SK-N-SH treated with all-trans-retinoic acid at 6 μM for 48 hours (cell line): ENCODE measurements at regions not wholly inside any gene's neighbourhood (a gene's known extent, or its start where the extent isn't known, plus 50 kb on each side); places are given as distances from the start of the nearest gene placed in this dataset.
"Not testable (repeated sequence)": the region's sequence is repeated elsewhere in the genome, so short reads cannot be mapped to it uniquely, and the experiment has no call there.

Experiments
- ATAC-seq: fragments of 200-7000 bp; cut with Tn5 transposase; 3 replicates; pipeline ENCODE4 v1.9.1; 2020; ENCODE audit warnings: mild to moderate bottlenecking, moderate library complexity
- ARNTL ChIP-seq: fragments of 450-650 bp; formaldehyde crosslinking; IDR thresholded peaks from 2 replicates; pipeline ENCODE4 v1.5.0; 2020; ENCODE audit warnings: low read depth, mild to moderate bottlenecking, moderate library complexity, borderline replicate concordance
- BACH2 ChIP-seq: fragments of 250-450 bp; sonication (Bioruptor Pico); IDR thresholded peaks from 2 replicates; pipeline ENCODE4 v1.9.0; 2021; ENCODE audit warnings: mild to moderate bottlenecking, borderline replicate concordance
- CSDC2 ChIP-seq: fragments of 250-450 bp; sonication (Bioruptor Pico); IDR thresholded peaks from 2 replicates; pipeline ENCODE4 v1.5.0; 2020; ENCODE audit warnings: mild to moderate bottlenecking, moderate library complexity
- CSRNP3 ChIP-seq: fragments of 250-450 bp; sonication (Bioruptor Pico); IDR thresholded peaks from 2 replicates; pipeline ENCODE4 v1.5.1; 2021; ENCODE audit warnings: mild to moderate bottlenecking, moderate library complexity
- GLIS3 ChIP-seq: fragments of 250-450 bp; sonication (Bioruptor Pico); IDR thresholded peaks from 2 replicates; pipeline ENCODE4 v1.5.0; 2020; ENCODE audit warnings: mild to moderate bottlenecking, moderate library complexity
- ISL1 ChIP-seq: fragments of 250-450 bp; sonication (Bioruptor Pico); IDR thresholded peaks from 2 replicates; pipeline ENCODE4 v2.1.2; 2022; ENCODE audit warnings: mild to moderate bottlenecking, moderate library complexity
- POU6F1 ChIP-seq: fragments of 250-450 bp; sonication (Bioruptor Pico); IDR thresholded peaks from 2 replicates; pipeline ENCODE4 v1.8.0; 2021; ENCODE audit warnings: low read depth, mild to moderate bottlenecking, moderate library complexity, borderline replicate concordance
- PPARA ChIP-seq: fragments of 250-450 bp; sonication (Bioruptor Pico); IDR thresholded peaks from 2 replicates; pipeline ENCODE4 v1.5.0; 2020; ENCODE audit warnings: mild to moderate bottlenecking, borderline replicate concordance
- RARB ChIP-seq: fragments of 250-450 bp; sonication (Bioruptor Pico); IDR thresholded peaks from 2 replicates; pipeline ENCODE4 v1.8.0; 2021; ENCODE audit warnings: mild to moderate bottlenecking, moderate library complexity
- SNAI2 ChIP-seq: fragments of 250-450 bp; sonication (Bioruptor Pico); IDR thresholded peaks from 2 replicates; pipeline ENCODE4 v1.5.0; 2020; ENCODE audit warnings: mild to moderate bottlenecking, moderate library complexity
- TCF4 ChIP-seq: fragments of 250-450 bp; sonication (Bioruptor Pico); IDR thresholded peaks from 2 replicates; pipeline ENCODE4 v1.8.0; 2021; ENCODE audit warnings: mild to moderate bottlenecking, moderate library complexity, borderline replicate concordance
- TOX ChIP-seq: fragments of 250-450 bp; sonication (Bioruptor Pico); IDR thresholded peaks from 2 replicates; pipeline ENCODE4 v1.8.0; 2021; ENCODE audit warnings: mild to moderate bottlenecking, moderate library complexity, borderline replicate concordance
- ZC3H10 ChIP-seq: fragments of 250-450 bp; sonication (Bioruptor Pico); IDR thresholded peaks from 2 replicates; pipeline ENCODE4 v1.5.1; 2021; ENCODE audit warnings: mild to moderate bottlenecking, moderate library complexity
- ZFP3 ChIP-seq: fragments of 250-450 bp; sonication (Bioruptor Pico); IDR thresholded peaks from 2 replicates; pipeline ENCODE4 v1.5.0; 2020; ENCODE audit warnings: mild to moderate bottlenecking, moderate library complexity
- ZFP30 ChIP-seq: fragments of 450-650 bp; formaldehyde crosslinking; IDR thresholded peaks from 2 replicates; pipeline ENCODE4 v1.5.0; 2022; ENCODE audit warnings: mild to moderate bottlenecking, moderate library complexity
- ZNF565 ChIP-seq: fragments of 450-650 bp; formaldehyde crosslinking; conservative IDR thresholded peaks from 2 replicates; pipeline ENCODE4 v1.5.0; 2020; ENCODE audit warnings: low read depth, mild to moderate bottlenecking, moderate library complexity
- ZNF70 ChIP-seq: fragments of 450-650 bp; formaldehyde crosslinking; IDR thresholded peaks from 2 replicates; pipeline ENCODE4 v1.5.0; 2020; ENCODE audit warnings: mild to moderate bottlenecking, moderate library complexity
- ZNF8 ChIP-seq: fragments of 450-650 bp; formaldehyde crosslinking; IDR thresholded peaks from 2 replicates; pipeline ENCODE4 v1.5.0; 2020; ENCODE audit warnings: mild to moderate bottlenecking, moderate library complexity
- TF ChIP-seq, protein P1 (sequence below): fragments of 250-450 bp; sonication (Bioruptor Pico); IDR thresholded peaks from 2 replicates; pipeline ENCODE4 v1.5.1; 2020; ENCODE audit warnings: low read depth, mild to moderate bottlenecking, moderate library complexity
- TF ChIP-seq, protein P2 (sequence below): fragments of 250-450 bp; sonication (Bioruptor Pico); IDR thresholded peaks from 2 replicates; pipeline ENCODE4 v1.5.0; 2020; ENCODE audit warnings: mild to moderate bottlenecking, moderate library complexity

DNA sequence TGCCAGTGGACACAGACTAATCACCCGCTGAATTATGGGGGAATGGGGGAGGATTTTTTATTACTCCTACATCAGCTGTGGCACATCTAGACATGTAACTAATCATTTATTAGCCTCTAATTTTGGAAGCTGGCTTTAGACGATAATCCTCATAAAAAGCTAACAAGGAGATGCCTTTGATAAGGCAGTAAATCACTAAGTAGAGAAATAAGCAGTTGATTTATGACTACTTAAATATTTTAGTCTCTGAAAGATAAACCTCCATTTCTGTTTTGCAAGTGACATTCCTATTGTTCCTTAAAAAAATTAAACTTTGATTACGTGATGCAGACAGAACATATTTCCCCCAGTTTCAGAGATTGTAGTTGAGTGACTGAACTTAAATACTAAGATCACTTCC lies 206.4 kb upstream of the CDKN2B start (continued):
- TF ChIP-seq ISL1 (CRISPR knock-in tag): no peak

DNA sequence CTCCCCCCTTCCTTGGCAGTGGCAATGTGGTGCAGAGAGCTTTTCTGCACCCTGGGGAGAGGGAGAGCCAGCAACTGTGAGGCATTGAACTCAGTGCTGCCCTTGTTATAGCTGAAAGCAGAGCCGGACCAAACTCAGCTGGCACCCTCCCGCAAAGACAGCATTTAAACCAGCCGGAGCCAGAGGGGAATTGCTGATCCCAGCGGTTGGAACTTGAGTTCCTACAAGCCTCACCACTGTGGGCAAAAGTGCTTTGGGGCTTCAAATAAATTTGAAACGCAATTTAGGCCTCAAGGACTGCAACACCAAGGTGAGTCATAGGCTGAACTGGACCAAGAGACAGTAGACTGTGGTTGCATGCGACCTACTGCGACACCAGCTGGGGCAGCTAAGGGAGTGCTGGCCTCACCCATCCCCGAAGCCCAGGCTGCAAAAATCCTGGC lies 207.6 kb upstream of the CDKN2B start:
- no peak for ATAC-seq
- TF ChIP-seq ZNF565 (CRISPR knock-in tag): no peak
- no peak for TF ChIP-seq TCF4 (CRISPR knock-in tag)
- no peak for TF ChIP-seq ZFP30 (CRISPR knock-in tag)
- no peak for TF ChIP-seq SNAI2 (CRISPR knock-in tag)
- TF ChIP-seq CSDC2 (CRISPR knock-in tag): no peak
- TF ChIP-seq PPARA (CRISPR knock-in tag): no peak
- TF ChIP-seq ARNTL (CRISPR knock-in tag): no peak
- TF ChIP-seq ZC3H10 (CRISPR knock-in tag): no peak
- TF ChIP-seq ZFP3 (CRISPR knock-in tag): no peak
- no peak for TF ChIP-seq ZNF8
- TF ChIP-seq POU6F1 (CRISPR knock-in tag): no peak
- TF ChIP-seq, protein P1, sequence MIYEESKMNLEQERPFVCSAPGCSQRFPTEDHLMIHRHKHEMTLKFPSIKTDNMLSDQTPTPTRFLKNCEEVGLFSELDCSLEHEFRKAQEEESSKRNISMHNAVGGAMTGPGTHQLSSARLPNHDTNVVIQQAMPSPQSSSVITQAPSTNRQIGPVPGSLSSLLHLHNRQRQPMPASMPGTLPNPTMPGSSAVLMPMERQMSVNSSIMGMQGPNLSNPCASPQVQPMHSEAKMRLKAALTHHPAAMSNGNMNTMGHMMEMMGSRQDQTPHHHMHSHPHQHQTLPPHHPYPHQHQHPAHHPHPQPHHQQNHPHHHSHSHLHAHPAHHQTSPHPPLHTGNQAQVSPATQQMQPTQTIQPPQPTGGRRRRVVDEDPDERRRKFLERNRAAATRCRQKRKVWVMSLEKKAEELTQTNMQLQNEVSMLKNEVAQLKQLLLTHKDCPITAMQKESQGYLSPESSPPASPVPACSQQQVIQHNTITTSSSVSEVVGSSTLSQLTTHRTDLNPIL (CRISPR knock-in tag): no peak
- TF ChIP-seq TOX: no peak
- TF ChIP-seq, protein P2, sequence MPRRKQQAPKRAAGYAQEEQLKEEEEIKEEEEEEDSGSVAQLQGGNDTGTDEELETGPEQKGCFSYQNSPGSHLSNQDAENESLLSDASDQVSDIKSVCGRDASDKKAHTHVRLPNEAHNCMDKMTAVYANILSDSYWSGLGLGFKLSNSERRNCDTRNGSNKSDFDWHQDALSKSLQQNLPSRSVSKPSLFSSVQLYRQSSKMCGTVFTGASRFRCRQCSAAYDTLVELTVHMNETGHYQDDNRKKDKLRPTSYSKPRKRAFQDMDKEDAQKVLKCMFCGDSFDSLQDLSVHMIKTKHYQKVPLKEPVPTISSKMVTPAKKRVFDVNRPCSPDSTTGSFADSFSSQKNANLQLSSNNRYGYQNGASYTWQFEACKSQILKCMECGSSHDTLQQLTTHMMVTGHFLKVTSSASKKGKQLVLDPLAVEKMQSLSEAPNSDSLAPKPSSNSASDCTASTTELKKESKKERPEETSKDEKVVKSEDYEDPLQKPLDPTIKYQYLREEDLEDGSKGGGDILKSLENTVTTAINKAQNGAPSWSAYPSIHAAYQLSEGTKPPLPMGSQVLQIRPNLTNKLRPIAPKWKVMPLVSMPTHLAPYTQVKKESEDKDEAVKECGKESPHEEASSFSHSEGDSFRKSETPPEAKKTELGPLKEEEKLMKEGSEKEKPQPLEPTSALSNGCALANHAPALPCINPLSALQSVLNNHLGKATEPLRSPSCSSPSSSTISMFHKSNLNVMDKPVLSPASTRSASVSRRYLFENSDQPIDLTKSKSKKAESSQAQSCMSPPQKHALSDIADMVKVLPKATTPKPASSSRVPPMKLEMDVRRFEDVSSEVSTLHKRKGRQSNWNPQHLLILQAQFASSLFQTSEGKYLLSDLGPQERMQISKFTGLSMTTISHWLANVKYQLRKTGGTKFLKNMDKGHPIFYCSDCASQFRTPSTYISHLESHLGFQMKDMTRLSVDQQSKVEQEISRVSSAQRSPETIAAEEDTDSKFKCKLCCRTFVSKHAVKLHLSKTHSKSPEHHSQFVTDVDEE: no peak
- TF ChIP-seq ZNF70 (CRISPR knock-in tag): no peak
- TF ChIP-seq BACH2 (CRISPR knock-in tag): no peak
- TF ChIP-seq RARB: no peak

DNA sequence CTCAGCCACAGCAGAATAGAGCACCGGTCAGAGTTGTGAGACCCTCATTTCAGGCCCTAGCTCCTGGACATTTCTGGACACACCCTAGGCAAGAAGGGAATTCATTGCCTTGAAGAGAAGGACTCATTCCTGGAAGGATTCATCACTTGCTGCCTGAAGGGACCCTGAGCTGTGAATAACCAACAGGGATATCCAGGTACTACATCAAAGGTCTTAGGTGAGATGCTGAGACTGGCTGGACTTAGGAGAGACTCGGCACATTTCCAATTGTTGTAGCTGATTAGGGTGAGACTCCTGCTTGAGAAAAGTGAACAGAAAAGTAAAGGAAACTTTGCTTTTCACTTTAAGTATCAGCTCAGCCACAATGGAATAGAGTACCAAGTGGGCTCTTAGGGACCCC lies 208.1 kb upstream of the CDKN2B start:
- no peak for ATAC-seq
- TF ChIP-seq ZC3H10 (CRISPR knock-in tag) (no peak), ZFP3 (CRISPR knock-in tag) (no peak), TOX (no peak), ZFP30 (CRISPR knock-in tag) (no peak), ZNF565 (CRISPR knock-in tag) (no peak)
- TF ChIP-seq, protein P1 (CRISPR knock-in tag): no peak
- TF ChIP-seq, all 23 proteins: peak for 0

- not testable (repeated sequence) for ATAC-seq
These were observed 216.8 kb upstream of the CDKN2B start for GRCh38 chr9:22225856-22226255.

- TF ChIP-seq CSRNP3 (CRISPR knock-in tag): no peak
- no peak for TF ChIP-seq GLIS3
- no peak for TF ChIP-seq ZNF565 (CRISPR knock-in tag)
- no peak for TF ChIP-seq RARB
- no peak for TF ChIP-seq ZC3H10 (CRISPR knock-in tag)
- TF ChIP-seq ZFP3 (CRISPR knock-in tag): no peak
- TF ChIP-seq TOX: no peak
- no peak for TF ChIP-seq ZNF8
- no peak for TF ChIP-seq SNAI2 (CRISPR knock-in tag)
- TF ChIP-seq, protein P2: no peak
- no peak for ATAC-seq
These were observed 218.6 kb upstream of the DMRTA1 start for GRCh38 chr9:22227986-22228385.
